Kidney epithelial cell (primary cell): ENCODE measurements at regions not wholly inside any gene's neighbourhood (a gene's known extent, or its start where the extent isn't known, plus 50 kb on each side); places are given as distances from the start of the nearest gene placed in this dataset.

Experiments
- DNase-seq: peaks from one replicate; pipeline ENCODE4 v3.0.0-alpha.2; 2010; ENCODE audit warnings: low read depth
- H3K27me3 ChIP-seq: 2 replicates; pipeline ENCODE4 v1.6.0; 2011; ENCODE audit warnings: low read length; ENCODE audit not compliant: control insufficient read depth, insufficient read depth
- H3K36me3 ChIP-seq: 2 replicates; pipeline ENCODE4 v1.5.1; 2011; ENCODE audit warnings: low read length; ENCODE audit not compliant: control insufficient read depth, insufficient read depth
- H3K4me3 ChIP-seq: 2 replicates; pipeline ENCODE4 v1.5.1; 2011; ENCODE audit warnings: low read depth, mild to moderate bottlenecking, control low read depth, low read length
- TF ChIP-seq, protein P1 (sequence below): IDR thresholded peaks from 2 replicates; pipeline ENCODE4 v1.5.1; 2011; ENCODE audit warnings: mild to moderate bottlenecking, moderate library complexity, low read length, control low read depth, inconsistent platforms; ENCODE audit not compliant: insufficient read depth, poor library complexity, severe bottlenecking

GRCh38 chr15:97840501-97840900, 120.0 kb upstream of the ARRDC4 start:
- DNase-seq = peak; percentile 4
- TF ChIP-seq, protein P1, sequence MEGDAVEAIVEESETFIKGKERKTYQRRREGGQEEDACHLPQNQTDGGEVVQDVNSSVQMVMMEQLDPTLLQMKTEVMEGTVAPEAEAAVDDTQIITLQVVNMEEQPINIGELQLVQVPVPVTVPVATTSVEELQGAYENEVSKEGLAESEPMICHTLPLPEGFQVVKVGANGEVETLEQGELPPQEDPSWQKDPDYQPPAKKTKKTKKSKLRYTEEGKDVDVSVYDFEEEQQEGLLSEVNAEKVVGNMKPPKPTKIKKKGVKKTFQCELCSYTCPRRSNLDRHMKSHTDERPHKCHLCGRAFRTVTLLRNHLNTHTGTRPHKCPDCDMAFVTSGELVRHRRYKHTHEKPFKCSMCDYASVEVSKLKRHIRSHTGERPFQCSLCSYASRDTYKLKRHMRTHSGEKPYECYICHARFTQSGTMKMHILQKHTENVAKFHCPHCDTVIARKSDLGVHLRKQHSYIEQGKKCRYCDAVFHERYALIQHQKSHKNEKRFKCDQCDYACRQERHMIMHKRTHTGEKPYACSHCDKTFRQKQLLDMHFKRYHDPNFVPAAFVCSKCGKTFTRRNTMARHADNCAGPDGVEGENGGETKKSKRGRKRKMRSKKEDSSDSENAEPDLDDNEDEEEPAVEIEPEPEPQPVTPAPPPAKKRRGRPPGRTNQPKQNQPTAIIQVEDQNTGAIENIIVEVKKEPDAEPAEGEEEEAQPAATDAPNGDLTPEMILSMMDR = no peak

DNA sequence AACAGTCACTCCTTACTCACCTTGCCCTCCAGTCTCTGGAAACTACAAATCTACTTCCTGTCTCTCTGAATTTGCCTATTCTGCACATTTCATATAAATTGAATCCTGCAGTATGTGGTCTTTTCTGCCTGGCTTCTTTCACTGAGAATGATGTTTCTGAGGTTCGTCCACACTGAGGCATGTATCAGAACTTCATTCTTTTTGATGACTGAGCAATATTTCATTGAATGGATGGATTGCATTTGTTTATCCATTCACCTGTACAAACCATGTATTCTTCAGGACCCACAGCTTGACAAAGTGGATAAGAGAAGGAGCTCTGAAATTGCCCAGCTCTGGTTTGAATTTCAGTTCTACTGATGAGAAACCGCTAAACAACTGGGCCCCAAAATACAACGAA, 118.9 kb upstream of the ARRDC4 start:
- TF ChIP-seq, protein P1 = no peak
- no peak for DNase-seq
- Histone ChIP-seq H3K36me3 (no peaks in the 10 kb centered on the region), H3K4me3 (no peak overlapping the region), H3K27me3 (no peaks in the 10 kb centered on the region)

More at GRCh38 chr15:97840501-97840900, 120.0 kb upstream of the ARRDC4 start:
- H3K27me3 ChIP-seq = no peaks in the 10 kb centered on the region
- no peak overlapping the region for H3K4me3 ChIP-seq
- H3K36me3 ChIP-seq = no peaks in the 10 kb centered on the region

- H3K36me3 ChIP-seq = no peaks in the 10 kb centered on the region
- H3K4me3 ChIP-seq = no peak overlapping the region
- H3K27me3 ChIP-seq = no peaks in the 10 kb centered on the region
- no peak for DNase-seq
- TF ChIP-seq, protein P1 = no peak
Measured at GRCh38 chr15:97849183-97849582, 111.3 kb upstream of the ARRDC4 start.

- no peak overlapping the region for H3K4me3 ChIP-seq
- no peaks in the 10 kb centered on the region for H3K36me3 ChIP-seq
- no peaks in the 10 kb centered on the region for H3K27me3 ChIP-seq
- DNase-seq = no peak
- TF ChIP-seq, protein P1 = no peak
Measured at GRCh38 chr15:97858296-97858695, 102.2 kb upstream of the ARRDC4 start.

- H3K4me3 ChIP-seq = no peak overlapping the region
- TF ChIP-seq, protein P1 = no peak
Measured at GRCh38 chr15:97861529-97862260, 98.8 kb upstream of the ARRDC4 start.

DNA sequence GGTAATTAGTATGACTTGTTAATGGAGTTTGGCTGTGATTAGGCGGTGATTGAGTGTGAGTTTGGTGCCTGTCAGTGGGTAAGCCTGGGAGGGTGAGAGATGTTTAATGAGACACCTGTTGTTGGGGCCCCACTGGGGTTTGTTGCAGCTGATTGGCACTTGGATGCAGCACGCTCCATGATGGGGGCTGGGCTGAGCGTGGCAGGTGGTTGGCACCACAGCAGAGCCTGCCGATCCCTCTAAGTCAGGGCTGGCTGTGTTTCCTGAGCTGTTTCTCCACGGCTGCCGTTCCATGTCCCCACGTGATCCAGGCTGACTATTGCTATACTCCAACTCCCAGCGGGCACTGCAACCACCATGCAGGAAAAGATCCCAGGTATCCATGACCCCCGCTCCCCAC, 93.5 kb upstream of the ARRDC4 start:
- TF ChIP-seq, protein P1 = no peak
- Histone ChIP-seq H3K27me3 (no peaks in the 10 kb centered on the region), H3K4me3 (no peak overlapping the region), H3K36me3 (no peaks in the 10 kb centered on the region)
- DNase-seq = no peak

More at GRCh38 chr15:97861529-97862260, 98.8 kb upstream of the ARRDC4 start:
- DNase-seq = no peak
- H3K36me3 ChIP-seq = no peaks in the 10 kb centered on the region
- H3K27me3 ChIP-seq = no peaks in the 10 kb centered on the region
